OCI-LY1 (cell line): ENCODE measurements at regions not wholly inside any gene's neighbourhood (a gene's known extent, or its start where the extent isn't known, plus 50 kb on each side); places are given as distances from the start of the nearest gene placed in this dataset.

Experiments
- H2AFZ ChIP-seq: fragments of 200-600 bp; sonication (generic), shearing (Covaris generic); 2 replicates; pipeline ENCODE4 v1.6.0; 2014; ENCODE audit warnings: antibody characterized with exemption, mild to moderate bottlenecking, low read length
- H3F3A ChIP-seq: fragments of 200-600 bp; sonication (generic), shearing (Covaris generic); 2 replicates; pipeline ENCODE4 v1.6.0; 2014; ENCODE audit warnings: mild to moderate bottlenecking, antibody characterized with exemption, low read length, moderate library complexity; ENCODE audit not compliant: insufficient read depth
- H3K27ac ChIP-seq: fragments of 200-600 bp; sonication (generic); 2 replicates; pipeline ENCODE4 v1.5.1; 2014; ENCODE audit warnings: low read length, mixed run types, mild to moderate bottlenecking, low read depth; ENCODE audit not compliant: poor library complexity, severe bottlenecking
- H3K27me3 ChIP-seq: fragments of 200-600 bp; sonication (generic); 2 replicates; pipeline ENCODE4 v1.6.0; 2014; ENCODE audit warnings: antibody characterized with exemption, mild to moderate bottlenecking, low read length, moderate library complexity; ENCODE audit not compliant: insufficient read depth
- H3K36me3 ChIP-seq: fragments of 200-600 bp; sonication (generic); 2 replicates; pipeline ENCODE4 v1.6.1; 2014; ENCODE audit warnings: mild to moderate bottlenecking, antibody characterized with exemption, low read length, moderate library complexity, mixed read lengths; ENCODE audit not compliant: insufficient read depth
- H3K4me1 ChIP-seq: fragments of 200-600 bp; sonication (generic); 2 replicates; pipeline ENCODE4 v1.5.1; 2014; ENCODE audit warnings: mild to moderate bottlenecking, low read length, moderate library complexity; ENCODE audit not compliant: insufficient read depth, severe bottlenecking
- H3K4me2 ChIP-seq: fragments of 200-600 bp; sonication (generic), shearing (Covaris generic); 2 replicates; pipeline ENCODE4 v1.6.1; 2014; ENCODE audit warnings: low read length
- H3K4me3 ChIP-seq: fragments of 200-600 bp; sonication (generic); 2 replicates; pipeline ENCODE4 v1.5.1; 2014; ENCODE audit warnings: low read length, low read depth, mild to moderate bottlenecking, mixed read lengths; ENCODE audit not compliant: poor library complexity, severe bottlenecking
- H3K79me2 ChIP-seq: fragments of 200-600 bp; shearing (Covaris generic); 2 replicates; pipeline ENCODE4 v1.6.1; 2016; ENCODE audit warnings: mixed run types, low read length, mixed read lengths; ENCODE audit not compliant: insufficient read depth
- H3K9ac ChIP-seq: fragments of 200-600 bp; sonication (generic), shearing (Covaris generic); 2 replicates; pipeline ENCODE4 v1.6.1; 2014; ENCODE audit warnings: mild to moderate bottlenecking, low read length, mixed read lengths
- H3K9me2 ChIP-seq: fragments of 200-600 bp; sonication (generic), shearing (Covaris generic); 2 replicates; pipeline ENCODE4 v1.6.1; 2014; ENCODE audit warnings: low read depth, mild to moderate bottlenecking, low read length, mixed read lengths
- H3K9me3 ChIP-seq: fragments of 200-600 bp; shearing (Covaris generic); 2 replicates; pipeline ENCODE4 v1.6.1; 2014; ENCODE audit warnings: low read length, mixed read lengths
- H4K20me1 ChIP-seq: fragments of 200-600 bp; sonication (generic), shearing (Covaris generic); 2 replicates; pipeline ENCODE4 v1.6.0; 2016; ENCODE audit warnings: mild to moderate bottlenecking, low read length; ENCODE audit not compliant: insufficient read depth
- EZH2 ChIP-seq: fragments of 200-600 bp; sonication (generic), shearing (Covaris generic); IDR thresholded peaks from 2 replicates; pipeline ENCODE4 v1.8.0; 2017; ENCODE audit warnings: borderline replicate concordance, mixed run types, mild to moderate bottlenecking, antibody characterized with exemption, low read length, moderate library complexity, mixed read lengths
- TF ChIP-seq, protein P1 (sequence below): fragments of 200-600 bp; sonication (generic), shearing (Covaris generic); IDR thresholded peaks from 2 replicates; pipeline ENCODE4 v1.5.1; 2017; ENCODE audit warnings: mild to moderate bottlenecking, antibody characterized with exemption, low read length, moderate library complexity, mixed read lengths

DNA sequence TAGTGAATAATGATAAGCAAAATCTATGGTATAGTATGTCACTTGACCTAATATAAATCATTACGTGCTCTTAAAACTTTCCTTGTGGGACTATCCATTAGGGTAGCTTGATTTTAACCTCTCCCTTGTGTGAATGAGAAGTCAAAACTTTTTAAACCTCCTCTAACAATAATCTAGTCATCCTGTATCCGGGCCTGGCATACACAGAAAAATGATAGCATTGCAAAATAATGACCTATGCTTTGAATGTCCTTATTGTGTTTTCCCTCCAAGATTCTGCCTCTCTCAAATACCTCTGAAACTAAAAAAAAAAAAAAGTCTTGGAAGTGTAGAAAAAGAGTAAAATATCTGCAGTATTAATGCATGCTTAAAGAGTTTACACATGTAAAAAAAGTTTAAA is 250.0 kb upstream of the NDST3 start:
- Histone ChIP-seq H3K36me3 (no peaks in the 10 kb centered on the region), H2AFZ (no peak overlapping the region), H3K79me2 (no peaks in the 10 kb centered on the region), H3K27me3 (no peaks in the 10 kb centered on the region), H3K27ac (no peak overlapping the region), H4K20me1 (no peaks in the 10 kb centered on the region), H3K4me2 (no peak overlapping the region), H3F3A (no peaks in the 10 kb centered on the region), H3K4me1 (no peaks in the 10 kb centered on the region), H3K9me3 (no peaks in the 10 kb centered on the region), H3K9ac (no peak overlapping the region), H3K9me2 (no peaks in the 10 kb centered on the region), H3K4me3 (no peak overlapping the region)
- TF ChIP-seq, protein P1, sequence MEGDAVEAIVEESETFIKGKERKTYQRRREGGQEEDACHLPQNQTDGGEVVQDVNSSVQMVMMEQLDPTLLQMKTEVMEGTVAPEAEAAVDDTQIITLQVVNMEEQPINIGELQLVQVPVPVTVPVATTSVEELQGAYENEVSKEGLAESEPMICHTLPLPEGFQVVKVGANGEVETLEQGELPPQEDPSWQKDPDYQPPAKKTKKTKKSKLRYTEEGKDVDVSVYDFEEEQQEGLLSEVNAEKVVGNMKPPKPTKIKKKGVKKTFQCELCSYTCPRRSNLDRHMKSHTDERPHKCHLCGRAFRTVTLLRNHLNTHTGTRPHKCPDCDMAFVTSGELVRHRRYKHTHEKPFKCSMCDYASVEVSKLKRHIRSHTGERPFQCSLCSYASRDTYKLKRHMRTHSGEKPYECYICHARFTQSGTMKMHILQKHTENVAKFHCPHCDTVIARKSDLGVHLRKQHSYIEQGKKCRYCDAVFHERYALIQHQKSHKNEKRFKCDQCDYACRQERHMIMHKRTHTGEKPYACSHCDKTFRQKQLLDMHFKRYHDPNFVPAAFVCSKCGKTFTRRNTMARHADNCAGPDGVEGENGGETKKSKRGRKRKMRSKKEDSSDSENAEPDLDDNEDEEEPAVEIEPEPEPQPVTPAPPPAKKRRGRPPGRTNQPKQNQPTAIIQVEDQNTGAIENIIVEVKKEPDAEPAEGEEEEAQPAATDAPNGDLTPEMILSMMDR = no peak
- TF ChIP-seq EZH2 = no peak

DNA sequence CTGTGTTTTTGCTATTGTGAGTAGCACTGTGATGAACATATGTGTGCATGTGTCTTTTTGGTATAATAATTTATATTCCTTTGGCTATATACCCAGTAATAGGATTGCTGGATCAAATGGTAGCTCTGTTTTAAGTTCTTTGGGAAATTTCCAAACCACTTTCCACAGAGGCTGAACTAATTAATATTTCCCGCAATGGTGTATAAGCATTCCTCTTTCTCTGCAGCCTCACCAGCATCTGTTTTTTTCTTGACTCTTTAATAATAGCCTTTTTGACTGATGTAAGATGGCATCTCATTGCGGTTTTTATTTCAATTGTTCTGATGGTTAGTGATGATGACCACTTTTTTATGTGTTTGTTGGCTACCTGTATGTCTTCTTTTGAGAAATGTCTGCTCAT is 247.7 kb upstream of the NDST3 start:
- Histone ChIP-seq H3K27me3 (no peaks in the 10 kb centered on the region), H3K79me2 (no peaks in the 10 kb centered on the region), H3K4me3 (no peak overlapping the region), H3K4me1 (no peaks in the 10 kb centered on the region), H3K4me2 (no peak overlapping the region), H3F3A (no peaks in the 10 kb centered on the region), H3K9ac (no peak overlapping the region), H3K36me3 (no peaks in the 10 kb centered on the region), H3K9me2 (no peaks in the 10 kb centered on the region), H3K9me3 (no peaks in the 10 kb centered on the region), H3K27ac (no peak overlapping the region), H2AFZ (no peak overlapping the region), H4K20me1 (no peaks in the 10 kb centered on the region)
- TF ChIP-seq EZH2 = no peak
- TF ChIP-seq, protein P1 = no peak

DNA sequence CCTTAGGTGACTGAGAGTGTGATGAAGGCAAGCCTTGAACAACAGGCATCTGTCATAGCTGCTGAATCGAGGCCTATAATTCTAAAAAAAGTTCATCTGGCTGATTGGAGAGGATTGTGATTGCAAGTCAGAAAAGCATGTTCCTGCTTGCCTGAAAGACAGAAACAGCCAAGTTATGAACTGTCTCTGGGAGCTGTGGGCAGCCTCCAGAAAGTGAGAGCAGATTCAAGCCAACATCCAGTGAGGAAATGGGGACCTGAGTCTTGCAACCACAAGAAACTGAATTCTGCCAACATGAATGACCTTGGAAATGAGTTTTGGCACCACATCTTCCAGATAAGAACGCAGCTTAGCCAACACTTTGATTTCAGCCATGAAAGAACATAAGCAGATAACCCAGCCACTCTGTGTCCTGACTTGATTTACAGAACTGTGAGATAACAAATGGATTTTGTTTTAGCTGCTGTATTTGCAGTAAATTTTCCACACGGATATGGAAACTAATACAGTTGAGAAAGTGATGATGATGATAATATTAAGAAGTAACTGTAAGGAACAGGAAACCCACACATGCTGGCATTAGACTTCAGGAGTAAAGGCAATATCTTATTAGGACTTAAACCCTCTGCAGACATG is 240.3 kb upstream of the NDST3 start:
- Histone ChIP-seq H3K36me3 (no peaks in the 10 kb centered on the region), H3K9me3 (no peaks in the 10 kb centered on the region), H3K27ac (no peak overlapping the region), H3K27me3 (no peaks in the 10 kb centered on the region), H3K4me3 (no peak overlapping the region), H4K20me1 (no peaks in the 10 kb centered on the region), H3K4me1 (no peaks in the 10 kb centered on the region), H3K79me2 (no peaks in the 10 kb centered on the region), H2AFZ (no peak overlapping the region), H3K9ac (no peak overlapping the region), H3K9me2 (no peaks in the 10 kb centered on the region), H3K4me2 (no peak overlapping the region), H3F3A (no peaks in the 10 kb centered on the region)
- TF ChIP-seq, protein P1 = no peak
- TF ChIP-seq EZH2 = no peak
